Tongue (tissue), 1 donor: ENCODE measurements at regions not wholly inside any gene's neighbourhood (a gene's known extent, or its start where the extent isn't known, plus 50 kb on each side); places are given as distances from the start of the nearest gene placed in this dataset.
"Not testable (repeated sequence)": the region's sequence is repeated elsewhere in the genome, so short reads cannot be mapped to it uniquely, and the experiment has no call there.

Experiments used
- DNase-seq: peaks from one replicate; pipeline ENCODE4 v3.0.0-alpha.2; 2015

DNA sequence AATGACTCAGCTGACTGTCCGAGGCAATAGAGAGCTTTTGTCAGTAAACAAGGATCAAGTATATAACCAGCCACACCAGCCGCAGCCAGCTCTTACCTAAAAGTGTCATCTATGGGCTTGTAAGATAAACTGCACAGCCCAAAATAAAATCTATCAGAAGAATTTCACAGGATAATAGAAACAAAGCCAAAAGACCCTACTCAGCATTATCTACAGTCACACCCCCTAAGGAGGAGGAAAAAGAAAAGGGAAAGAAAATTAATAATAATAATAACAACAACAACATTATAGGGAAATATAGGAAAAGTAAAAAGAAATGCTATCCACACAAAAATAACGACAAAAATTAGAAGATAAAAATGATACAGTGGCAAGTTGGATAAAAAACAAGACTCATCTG lies 1883.8 kb downstream of the OLFM4 start:
- DNase-seq: no peak

DNA sequence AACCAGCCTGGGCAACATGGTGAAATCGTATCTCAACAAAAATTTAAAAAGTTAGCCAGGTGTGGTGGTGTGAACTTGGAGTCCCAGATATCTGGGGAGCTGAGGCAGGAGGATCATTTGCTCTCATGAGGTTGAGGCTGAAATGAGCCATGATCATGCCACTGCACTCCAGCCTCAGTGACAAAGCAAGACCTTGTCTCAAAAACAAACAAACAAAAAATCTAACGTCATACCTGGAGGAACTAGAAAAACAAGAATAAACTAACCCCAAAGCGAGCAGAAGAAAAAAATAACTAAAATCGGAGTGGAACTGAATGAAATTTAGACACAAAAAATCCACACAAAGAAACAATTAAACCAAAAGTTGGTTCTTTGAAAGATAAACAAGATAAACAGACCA lies 1885.1 kb downstream of the OLFM4 start:
- no peak for DNase-seq

DNA sequence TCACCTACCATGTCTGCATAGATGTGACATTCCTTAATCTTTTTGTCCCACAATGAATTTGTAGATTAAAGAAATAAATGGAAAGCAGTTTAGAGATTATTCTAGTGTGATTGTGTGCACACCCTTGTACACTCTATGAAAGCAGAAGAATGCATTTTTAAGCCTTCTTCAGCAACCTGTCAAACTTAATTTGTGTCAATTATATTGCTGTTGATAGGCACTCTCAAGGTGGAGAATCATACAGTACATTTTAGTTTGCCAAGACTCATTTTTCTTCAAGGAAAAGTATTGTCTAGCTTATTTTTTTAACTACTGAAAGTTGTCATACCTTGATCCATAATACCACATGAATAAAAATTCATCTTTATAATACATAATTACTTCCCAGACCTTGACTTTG lies 1898.9 kb downstream of the OLFM4 start:
- DNase-seq: no peak

DNA sequence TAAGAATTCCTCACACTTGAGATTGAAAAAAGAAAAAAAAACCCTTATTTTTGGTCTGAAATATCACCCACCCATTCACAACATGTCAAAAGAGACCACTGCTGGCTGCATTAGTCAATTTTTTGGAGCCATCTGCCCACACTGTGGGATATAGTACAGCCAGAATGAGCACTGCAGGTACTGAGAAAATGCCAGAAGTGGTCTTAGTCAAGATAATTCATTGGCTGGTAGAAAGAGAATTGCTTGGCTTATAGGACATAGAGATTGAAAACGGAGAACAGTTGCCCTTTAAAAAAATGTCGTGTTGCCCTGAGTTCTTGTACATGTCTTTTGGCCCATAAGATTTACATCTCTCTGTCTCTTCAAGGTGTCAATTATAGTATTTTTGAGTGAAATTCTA lies 1899.5 kb downstream of the OLFM4 start:
- no peak for DNase-seq

DNA sequence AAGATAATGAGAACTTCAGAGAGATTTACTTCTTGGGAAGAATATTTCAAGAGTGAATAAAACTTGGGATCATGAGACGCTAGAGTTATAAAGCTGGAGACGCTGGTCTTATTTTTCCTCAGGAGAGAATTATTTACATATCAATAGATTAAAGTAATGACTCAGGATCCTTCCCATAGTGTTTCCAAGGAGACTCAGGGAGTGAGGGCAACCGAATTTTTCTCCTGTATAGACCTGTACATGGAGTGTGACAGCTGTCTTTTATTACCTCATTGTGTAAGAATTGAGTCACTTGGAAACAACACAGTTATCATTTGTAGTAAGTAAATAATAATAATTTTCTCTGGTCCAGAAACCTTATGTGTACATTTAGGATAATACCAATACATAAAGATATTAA lies 1905.5 kb downstream of the OLFM4 start:
- no peak for DNase-seq

DNA sequence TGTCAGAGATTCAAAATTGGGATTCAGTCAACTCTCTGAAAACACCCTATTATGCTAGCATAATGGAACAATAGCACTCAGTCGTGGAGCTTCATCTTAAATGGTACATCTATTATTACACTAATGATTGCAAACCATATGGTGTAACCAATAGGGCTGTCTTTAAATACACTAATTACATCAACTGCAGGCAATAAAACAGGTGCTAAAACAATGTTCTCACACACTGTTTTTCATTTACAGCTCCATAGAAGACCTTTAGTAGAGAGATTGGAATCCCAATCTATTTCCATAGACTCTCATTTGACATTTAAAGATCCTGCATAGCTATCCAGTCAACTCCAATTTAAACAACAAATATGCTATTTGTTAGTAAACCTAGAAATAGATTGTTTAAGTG lies 1917.4 kb downstream of the OLFM4 start:
- no peak for DNase-seq

DNA sequence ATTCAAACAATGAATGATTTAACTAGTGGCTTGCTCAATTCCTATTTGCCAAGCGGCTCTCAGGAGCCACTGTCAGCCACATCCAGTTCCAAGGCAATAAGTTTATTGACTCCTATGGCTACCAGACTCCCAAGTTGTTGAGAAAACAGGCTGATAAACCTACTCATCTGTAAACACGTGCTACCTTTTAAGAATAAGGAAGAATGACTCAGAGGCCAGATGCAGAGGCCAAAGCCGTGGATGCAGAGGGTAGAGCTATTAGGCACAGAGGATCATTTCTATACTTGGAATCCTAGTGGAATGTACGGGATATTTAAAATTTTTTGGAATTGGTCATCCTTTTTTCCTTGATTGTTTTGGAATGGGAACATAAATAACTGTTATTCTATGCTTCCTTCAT lies 1921.1 kb downstream of the OLFM4 start:
- DNase-seq: no peak

DNA sequence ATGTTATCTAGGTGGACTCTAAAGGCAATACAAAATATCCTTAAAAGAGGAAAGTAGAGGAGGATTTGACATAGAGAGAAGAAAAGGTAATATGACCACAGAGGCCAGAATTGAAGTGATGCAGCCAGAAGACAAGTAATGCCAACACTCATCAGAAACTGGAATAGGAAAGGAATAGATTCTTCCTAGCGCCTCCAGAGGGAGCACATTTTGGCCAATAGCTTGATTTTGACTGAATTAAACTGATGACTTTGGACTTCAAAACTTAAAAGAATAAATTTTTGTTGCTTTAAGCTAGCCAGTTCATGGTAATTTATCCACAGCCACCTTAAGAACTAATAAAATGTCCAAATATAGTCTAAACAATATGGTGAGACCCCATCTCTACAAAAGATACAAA lies 1921.9 kb downstream of the OLFM4 start:
- no peak for DNase-seq

DNA sequence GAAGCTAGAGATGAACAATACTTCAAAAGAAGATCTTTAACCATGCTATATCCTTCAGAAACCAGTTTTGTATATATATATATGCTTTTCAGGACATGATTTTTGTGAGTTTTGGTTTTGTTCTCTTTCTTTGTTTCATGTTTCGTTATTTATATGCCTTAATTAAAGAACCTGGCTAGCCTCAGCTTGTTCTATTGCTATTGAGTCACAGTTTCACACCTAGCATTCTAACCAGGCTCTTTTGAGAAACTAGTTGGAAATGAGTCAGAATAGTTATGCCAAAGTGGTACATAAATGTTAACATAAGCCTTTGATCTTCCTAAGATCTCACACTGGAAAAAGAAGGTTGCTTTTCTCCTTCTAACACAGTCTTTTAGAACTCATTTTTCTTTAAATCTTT lies 1925.2 kb downstream of the OLFM4 start:
- no peak for DNase-seq

DNA sequence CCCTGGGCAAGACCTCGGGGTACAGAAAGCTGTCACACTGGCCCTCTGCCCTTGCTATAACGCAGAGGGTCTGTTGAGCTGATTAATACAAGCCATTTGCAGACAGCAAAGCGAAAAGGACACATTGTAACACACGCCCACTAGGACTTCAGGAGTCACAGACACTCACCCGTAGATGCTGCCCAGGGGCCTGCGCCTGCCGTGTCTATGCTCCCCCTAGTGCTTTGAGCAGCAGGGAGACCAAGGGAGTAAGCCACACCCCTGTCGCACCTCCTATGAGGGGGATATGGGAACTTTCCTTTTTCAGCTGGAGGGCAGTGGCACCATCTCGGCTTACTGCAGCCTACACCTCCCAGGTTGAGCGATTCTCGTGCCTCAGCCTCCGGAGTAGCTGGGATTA lies 1930.2 kb downstream of the OLFM4 start:
- no peak for DNase-seq

DNA sequence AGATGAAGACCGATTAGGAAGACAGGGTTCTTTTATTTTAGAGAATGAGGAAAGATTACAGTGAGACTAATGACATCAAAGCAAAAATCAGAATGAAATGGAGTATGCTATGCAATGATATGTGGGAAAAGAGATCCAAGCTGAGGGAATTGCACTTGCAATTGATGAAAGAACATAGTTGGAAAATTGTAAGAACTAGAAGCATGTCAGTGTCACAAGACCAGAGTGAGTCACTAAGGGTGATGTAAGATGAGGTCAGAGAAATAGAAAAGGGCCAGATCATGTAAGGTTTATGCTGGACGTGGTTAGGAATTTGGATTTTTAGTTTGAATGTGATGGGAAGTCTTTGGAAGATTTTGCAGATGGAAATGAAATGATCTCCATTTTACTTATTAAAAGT lies 1937.3 kb downstream of the OLFM4 start:
- DNase-seq: no peak

DNA sequence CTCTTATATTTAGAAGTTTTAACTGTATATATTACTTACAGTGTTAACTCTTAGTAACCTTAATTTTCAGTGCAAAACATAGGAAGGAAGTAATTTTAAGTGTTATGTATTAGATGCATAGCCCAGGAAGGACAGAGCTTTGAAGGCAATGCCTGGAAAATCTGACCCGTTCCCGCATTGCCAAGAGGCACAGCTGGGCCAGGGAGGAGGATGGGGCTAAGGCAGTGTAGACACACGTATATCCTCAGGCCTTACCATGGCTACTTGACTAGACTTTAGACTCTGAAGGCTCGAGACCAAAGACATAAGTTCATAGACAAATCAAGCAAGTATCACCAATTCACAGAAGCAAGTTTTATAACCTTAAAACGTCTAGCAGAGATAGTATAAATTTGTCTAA lies 1944.2 kb downstream of the OLFM4 start:
- no peak for DNase-seq

DNA sequence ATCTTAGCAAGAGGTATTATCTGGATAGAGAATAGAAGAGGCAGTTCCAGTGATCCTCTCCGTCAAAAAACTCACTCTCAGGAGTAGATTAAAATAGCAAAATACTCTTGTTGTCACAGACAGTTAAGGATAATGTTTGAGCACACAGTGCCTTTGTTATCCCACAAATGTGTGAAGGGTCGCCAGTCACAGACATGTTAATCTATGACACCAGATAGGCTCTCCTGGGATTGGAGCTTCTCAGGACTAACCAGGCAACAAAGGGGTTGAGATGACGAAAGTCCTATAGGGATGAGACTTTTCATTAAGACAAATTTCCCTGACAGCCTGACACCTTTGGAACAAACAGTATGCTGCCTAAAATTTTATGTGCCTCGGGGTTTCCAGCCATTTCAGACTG lies 1947.1 kb downstream of the OLFM4 start:
- no peak for DNase-seq

DNA sequence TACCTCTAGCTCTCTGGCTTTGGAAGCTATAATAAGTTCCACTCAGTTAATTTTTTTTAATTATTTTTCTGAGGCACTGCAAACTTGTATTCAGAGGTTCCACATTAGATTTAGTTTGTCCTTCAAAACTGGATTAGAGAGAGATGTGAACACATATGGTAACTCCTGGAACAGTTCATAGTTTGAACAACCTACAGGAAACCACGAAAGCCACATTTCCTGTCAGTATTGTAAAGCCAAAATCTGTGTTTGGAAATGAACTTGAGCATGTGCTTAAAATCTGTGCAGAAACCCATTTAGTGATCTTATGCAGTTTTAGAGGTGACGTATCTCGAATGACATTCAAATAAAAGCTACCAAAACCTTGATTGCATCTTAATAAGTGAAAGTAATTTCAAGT lies 1952.0 kb downstream of the OLFM4 start:
- DNase-seq: peak; percentile 3

DNA sequence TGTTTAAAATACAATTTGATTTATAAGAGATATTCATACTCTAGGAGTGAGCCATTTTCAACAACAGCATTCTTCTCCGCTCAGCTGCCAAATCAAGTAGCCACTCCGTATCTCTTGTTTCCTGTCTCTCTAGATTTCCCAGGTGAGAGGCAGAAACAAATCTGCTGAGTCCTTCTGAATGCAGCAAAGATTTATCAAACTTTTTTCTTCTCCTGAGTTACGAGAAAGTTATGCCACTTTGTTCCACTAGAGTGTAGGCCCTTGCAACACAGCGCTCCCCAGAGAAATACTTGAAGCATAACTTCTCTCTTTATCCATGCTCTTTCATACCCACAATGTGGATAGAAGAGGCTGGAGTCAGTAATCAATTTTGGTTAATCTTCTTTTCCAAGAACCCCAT lies 1960.8 kb downstream of the OLFM4 start:
- DNase-seq: no peak

DNA sequence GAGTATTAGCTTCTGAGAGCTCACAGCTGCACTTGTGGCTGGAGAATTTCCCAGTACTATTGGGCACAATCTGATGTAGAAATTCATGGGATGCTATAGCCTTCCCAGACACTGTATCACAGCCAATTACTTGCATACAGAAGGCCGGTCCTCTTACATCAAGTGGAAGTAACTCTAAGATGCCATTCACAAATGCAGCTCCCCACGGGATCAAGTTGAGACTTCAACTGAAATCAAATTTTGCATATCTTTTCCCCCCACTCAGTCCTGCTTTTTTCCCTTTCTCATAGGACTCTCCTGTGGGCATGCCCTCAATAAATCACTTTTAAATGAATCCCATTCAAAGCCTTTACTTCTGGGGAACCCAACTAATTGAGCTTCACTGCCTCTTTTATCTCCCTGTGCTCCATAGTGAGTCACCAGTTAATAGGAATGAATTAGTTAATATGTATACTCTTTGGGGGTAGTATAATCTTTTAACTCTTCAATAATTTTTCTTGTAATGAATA lies 1970.8 kb downstream of the OLFM4 start:
- no peak for DNase-seq

DNA sequence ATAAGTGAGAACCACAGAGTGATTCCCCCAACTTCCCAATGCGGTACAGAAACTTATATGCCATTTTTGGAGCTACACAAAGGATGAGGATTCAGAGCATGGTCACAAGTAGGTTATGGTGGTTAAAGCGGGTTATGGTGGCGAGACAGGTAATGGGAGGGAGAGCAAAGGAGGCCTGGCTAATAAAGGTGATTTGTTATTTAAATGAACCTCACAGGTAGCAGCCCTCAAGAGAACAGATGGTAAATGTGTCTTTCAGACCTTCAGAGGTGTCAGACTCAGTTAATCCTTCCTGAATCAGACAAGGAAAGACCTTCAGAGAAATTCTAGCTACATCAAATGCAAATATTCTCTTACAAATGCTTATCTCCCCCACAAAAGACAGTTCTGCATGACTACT lies 1971.4 kb downstream of the OLFM4 start:
- no peak for DNase-seq

DNA sequence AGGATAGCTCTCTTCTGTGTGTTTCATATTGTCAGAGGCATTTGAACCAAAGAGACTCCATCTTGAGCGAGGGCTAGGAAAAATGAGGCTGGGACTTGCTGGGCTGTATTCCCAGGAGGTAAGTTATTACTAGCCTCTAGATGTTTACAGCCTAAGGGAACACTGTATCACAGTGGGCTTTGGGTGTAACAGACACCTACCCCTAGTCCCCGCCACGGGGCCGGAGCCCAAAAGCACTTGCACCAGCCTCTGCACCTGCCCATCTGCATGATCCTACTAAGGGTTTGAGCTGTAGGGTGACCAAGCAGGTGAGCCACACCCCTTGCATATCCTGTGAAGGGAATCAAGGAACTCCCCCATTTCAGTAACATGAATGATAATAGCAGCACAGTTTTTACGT lies 1972.2 kb downstream of the OLFM4 start:
- DNase-seq: no peak

DNA sequence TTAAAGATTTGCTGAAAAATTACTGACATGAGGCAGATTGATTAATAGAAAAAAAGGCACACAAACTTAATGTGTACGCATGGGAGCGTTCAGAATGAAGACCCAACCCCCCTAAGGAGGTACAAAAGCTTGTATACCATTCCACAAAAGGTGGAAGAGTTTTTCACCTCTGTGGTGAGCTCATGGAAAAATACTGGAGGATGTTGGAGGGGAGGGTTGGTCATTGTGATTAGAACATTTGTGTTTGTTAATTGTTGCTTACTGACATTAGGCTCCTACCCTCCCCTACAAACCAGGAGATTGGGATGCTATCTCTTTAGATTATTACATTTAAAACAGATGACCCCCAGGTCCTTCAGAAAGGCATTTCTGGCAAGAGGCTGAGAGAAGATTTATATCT lies 1973.3 kb downstream of the OLFM4 start:
- DNase-seq: no peak

DNA sequence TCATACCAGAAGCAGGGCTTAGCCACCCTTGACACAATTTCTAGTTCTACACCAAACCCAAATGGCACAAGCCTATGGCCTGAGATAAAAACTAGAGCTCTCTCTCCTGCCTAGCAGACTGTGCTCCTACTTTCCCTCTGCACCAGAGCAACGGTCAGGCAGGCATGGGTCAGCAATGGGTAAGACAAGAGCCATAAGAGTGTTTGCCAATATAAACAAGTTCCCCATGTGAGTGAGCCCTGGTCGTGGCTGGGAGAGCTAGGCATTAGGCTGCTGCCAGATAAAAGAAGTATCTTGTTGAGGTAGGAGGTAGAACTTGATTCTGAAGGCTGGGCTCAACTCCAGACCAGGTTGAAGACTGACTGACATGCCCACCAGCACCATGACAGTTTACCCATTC lies 1979.1 kb downstream of the OLFM4 start:
- DNase-seq: no peak

DNA sequence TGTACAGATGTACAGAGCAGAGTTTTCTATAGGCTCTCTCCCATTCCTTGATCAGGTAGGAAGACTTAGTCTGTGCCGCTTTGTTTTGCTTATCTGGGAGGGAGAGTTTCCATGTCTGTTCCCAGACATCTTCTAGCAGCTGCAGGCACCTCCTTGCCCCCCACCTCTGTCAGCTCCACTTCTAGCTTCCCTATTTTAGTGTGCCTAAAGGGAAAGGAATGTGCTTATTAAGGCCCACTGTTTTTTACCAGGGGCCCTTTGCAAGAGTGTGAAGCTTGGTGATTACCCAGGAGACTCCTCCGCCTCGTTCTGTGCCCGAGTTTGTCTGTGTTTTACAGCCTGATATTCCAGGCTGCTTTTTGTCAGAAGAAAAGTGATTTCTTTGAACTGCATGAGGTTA lies 1984.4 kb downstream of the OLFM4 start:
- DNase-seq: peak; percentile 4

DNA sequence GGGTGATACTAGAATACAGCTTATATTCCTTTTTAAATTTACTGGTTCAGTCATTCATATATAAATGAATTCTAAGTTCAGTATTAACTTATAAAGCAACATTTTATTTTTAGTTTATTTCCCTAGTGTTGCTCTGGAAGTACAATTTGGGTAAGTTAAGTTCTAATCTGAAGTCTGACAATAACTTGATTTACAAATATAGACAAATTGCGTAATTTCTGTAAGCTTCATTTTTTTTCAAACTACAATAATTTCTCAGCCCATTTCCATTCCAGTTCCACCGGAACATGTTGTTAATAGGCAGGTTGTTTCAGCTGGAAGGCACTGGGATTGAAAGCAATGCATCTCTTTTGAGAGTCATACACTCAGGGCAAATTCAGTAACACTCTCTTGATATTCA lies 2000.7 kb downstream of the OLFM4 start:
- no peak for DNase-seq

DNA sequence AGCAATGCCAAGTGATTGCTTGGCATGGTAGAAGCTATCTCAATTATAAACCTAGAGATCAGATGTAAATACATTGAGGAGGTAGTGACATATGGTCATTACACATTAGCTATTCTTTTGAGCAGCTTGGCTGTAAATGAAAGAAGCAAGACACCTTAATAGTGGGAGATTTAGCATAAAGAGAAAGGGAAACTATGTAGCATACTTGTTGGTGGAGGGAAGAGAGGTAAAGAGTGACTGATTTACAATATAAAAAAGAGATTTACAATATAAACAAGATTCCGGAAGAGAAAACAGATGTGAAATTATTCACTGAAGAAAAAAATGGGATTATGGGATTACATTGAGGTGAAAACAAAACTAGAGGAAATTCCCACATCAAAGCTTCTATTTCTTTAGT lies 2009.6 kb downstream of the OLFM4 start:
- no peak for DNase-seq

DNA sequence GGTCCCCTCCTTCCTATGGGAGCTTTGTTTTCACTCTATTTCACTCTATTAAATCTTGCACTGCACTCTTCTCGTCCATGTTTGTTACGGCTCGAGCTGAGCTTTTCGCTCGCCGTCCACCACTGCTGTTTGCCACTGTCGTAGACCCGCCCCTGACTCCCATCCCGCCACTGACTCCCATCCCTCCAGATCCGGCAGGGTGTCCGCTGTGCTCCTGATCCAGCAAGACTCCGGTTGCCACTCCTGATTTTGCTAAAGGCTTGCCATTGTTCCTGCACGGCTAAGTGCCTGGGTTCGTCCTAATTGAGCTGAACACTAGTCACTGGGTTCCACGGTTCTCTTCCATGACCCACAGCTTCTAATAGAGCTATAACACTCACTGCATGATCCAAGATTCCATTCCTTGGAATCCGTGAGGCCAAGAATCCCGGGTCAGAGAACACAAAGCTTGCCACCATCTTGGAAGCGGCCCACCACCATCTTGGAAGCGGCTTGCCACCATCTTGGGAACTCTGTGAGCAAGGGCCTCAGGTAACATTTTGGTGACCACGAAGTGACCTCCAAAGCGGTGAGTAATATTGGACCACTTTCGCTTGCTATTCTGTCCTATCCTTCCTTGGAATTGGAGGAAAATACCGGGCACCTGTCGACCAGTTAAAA lies 2025.4 kb downstream of the OLFM4 start:
- not testable (repeated sequence) for DNase-seq

DNA sequence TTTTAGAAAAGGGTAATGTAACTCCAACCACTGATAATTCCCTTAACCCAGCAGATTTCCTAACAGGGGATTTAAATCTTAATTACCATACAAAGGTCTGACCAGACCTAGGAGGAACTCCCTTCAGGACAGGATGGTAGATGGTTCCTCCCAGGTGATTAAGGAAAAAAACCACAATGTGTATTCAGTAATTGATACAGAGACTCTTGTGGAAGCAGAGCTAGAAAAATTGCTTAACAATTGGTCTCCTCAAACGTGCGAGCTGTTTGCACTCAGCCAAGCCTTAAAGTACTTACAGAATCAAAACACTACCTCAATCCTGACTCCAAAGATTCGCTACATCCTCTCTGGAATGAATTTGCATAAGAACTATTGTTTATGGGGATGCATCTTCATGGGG lies 2027.1 kb downstream of the OLFM4 start:
- DNase-seq: not testable (repeated sequence)
